Osteocyte (in vitro differentiated cells): ENCODE measurements at regions not wholly inside any gene's neighbourhood (a gene's known extent, or its start where the extent isn't known, plus 50 kb on each side); places are given as distances from the start of the nearest gene placed in this dataset.

Source experiments
- DNase-seq: peaks from one replicate; pipeline ENCODE4 v3.0.0; 2021; ENCODE audit warnings: mixed read lengths; ENCODE audit not compliant: unreplicated experiment; ENCODE audit errors: extremely low spot score
- H3K27ac Mint-ChIP-seq: one replicate; pipeline ENCODE4 v1.8.0; 2021; ENCODE audit warnings: mild to moderate bottlenecking, mixed read lengths; ENCODE audit not compliant: unreplicated experiment
- H3K27me3 Mint-ChIP-seq: one replicate; pipeline ENCODE4 v1.8.0; 2021; ENCODE audit warnings: mixed read lengths; ENCODE audit not compliant: unreplicated experiment
- H3K36me3 Mint-ChIP-seq: one replicate; pipeline ENCODE4 v1.8.0; 2021; ENCODE audit warnings: mixed read lengths; ENCODE audit not compliant: unreplicated experiment
- H3K4me1 Mint-ChIP-seq: one replicate; pipeline ENCODE4 v1.8.0; 2021; ENCODE audit warnings: mixed read lengths; ENCODE audit not compliant: unreplicated experiment
- H3K4me3 Mint-ChIP-seq: one replicate; pipeline ENCODE4 v1.8.0; 2021; ENCODE audit warnings: mild to moderate bottlenecking, moderate library complexity, mixed read lengths; ENCODE audit not compliant: unreplicated experiment
- H3K9me3 Mint-ChIP-seq: one replicate; pipeline ENCODE4 v1.8.0; 2021; ENCODE audit warnings: mixed read lengths; ENCODE audit not compliant: unreplicated experiment
- TF ChIP-seq, protein P1 (sequence below): fragments of 200-600 bp; sonication (generic); IDR thresholded peaks from 2 replicates; pipeline ENCODE4 v1.5.0; 2021; ENCODE audit warnings: antibody characterized with exemption, mild to moderate bottlenecking, moderate library complexity

DNA sequence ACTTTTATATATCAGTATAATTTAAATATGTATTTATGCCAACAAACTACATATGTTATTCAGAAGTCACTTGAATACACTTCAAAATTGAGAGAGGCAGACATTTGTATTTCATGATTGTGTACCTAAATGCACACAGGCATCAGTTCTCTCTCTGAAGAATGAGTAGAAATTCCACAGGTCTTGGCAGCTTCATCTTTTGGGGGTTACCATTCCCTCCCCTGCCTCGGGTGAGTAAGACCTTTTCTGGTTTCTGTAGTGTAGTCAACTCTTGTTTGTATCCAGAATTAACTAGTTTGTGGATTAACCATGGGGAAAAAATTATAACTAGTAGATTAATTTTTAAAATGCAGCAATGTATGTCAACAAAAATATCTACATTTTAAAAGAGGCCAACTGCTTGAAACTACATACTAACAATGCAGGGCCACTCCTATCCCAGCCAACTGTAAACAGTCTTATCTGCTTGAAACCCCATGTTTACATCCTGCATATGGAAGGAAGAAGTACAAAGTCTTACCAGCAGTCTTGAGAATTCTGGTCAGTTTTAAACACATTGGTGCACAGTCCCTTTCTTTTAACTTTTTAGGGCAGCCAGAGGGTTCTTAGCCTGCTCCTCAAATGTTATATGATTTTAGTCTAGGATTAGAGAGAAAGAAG is 339.6 kb upstream of the KIF2A start:
- Mint-ChIP-seq H3K9me3 (no peaks in the 10 kb centered on the region), H3K36me3 (no peaks in the 10 kb centered on the region), H3K4me1 (no peaks in the 10 kb centered on the region), H3K27ac (no peak overlapping the region), H3K27me3 (no peaks in the 10 kb centered on the region), H3K4me3 (no peak overlapping the region)
- TF ChIP-seq, protein P1, sequence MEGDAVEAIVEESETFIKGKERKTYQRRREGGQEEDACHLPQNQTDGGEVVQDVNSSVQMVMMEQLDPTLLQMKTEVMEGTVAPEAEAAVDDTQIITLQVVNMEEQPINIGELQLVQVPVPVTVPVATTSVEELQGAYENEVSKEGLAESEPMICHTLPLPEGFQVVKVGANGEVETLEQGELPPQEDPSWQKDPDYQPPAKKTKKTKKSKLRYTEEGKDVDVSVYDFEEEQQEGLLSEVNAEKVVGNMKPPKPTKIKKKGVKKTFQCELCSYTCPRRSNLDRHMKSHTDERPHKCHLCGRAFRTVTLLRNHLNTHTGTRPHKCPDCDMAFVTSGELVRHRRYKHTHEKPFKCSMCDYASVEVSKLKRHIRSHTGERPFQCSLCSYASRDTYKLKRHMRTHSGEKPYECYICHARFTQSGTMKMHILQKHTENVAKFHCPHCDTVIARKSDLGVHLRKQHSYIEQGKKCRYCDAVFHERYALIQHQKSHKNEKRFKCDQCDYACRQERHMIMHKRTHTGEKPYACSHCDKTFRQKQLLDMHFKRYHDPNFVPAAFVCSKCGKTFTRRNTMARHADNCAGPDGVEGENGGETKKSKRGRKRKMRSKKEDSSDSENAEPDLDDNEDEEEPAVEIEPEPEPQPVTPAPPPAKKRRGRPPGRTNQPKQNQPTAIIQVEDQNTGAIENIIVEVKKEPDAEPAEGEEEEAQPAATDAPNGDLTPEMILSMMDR = no peak
- DNase-seq = no peak

DNA sequence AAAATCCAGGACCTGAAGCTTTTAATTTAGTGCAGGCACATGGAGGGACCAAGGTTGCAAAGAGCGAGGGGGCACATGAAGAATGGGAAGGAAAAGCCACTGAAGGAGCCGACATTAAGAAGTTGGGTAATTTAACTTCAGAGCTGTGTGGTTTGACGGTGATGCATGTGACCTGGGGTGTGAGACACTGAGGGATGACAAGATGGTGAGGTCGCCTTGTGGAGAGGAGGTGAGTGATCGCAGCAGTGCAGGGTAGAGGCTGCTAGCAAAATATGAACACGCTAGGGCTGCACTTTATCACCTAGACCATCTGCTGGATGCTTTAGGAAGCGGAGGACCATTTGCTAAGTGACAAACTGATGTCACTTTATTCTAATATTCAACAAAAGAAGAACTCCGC is 339.0 kb upstream of the KIF2A start:
- Mint-ChIP-seq H3K27me3 (no peaks in the 10 kb centered on the region), H3K9me3 (no peaks in the 10 kb centered on the region), H3K4me3 (no peak overlapping the region), H3K4me1 (no peaks in the 10 kb centered on the region), H3K36me3 (no peaks in the 10 kb centered on the region), H3K27ac (no peak overlapping the region)
- TF ChIP-seq, protein P1 = no peak
- DNase-seq = no peak

DNA sequence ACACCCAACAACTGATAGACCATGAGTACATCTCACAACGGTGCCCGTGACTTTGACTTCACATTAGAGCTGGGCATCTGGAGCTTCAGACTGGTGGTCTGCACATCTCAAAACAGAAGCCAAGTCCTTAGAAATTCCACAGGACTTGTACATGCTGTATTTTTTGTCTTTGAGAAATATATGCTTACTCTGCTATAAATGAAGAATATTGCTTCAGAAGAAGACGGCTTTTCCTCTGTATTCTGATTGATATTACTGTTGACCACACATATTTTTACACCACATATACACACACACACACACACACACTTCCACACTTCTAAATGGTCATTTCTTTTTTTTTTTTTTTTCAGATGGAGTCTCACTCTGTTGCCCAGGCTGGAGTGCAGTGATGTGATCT is 338.3 kb upstream of the KIF2A start:
- Mint-ChIP-seq H3K36me3 (no peaks in the 10 kb centered on the region), H3K9me3 (no peaks in the 10 kb centered on the region), H3K4me1 (no peaks in the 10 kb centered on the region), H3K27ac (no peak overlapping the region), H3K27me3 (no peaks in the 10 kb centered on the region), H3K4me3 (no peak overlapping the region)
- DNase-seq = no peak
- TF ChIP-seq, protein P1 = no peak

DNA sequence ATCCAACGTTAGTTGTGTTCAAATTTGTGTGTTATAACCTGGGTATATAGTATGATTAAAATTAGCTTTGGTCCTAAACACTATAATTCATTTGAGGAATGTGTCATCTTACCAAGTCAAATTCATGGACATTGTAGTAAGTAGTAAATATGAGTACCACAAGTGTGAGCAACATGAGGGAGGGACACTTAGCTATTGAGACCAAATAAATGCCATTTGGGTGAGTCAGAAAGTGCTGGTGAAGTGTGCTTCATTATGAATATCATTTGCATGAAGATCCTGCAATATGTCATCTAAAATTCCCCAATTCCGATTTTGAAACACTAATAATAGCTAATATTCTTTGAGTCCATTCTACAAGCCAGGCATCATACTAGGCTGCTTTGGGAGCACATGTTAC is 336.7 kb upstream of the KIF2A start:
- TF ChIP-seq, protein P1 = no peak
- H3K4me1 Mint-ChIP-seq = no peaks in the 10 kb centered on the region
- H3K27ac Mint-ChIP-seq = no peak overlapping the region
- H3K27me3 Mint-ChIP-seq = no peaks in the 10 kb centered on the region
- no peak overlapping the region for H3K4me3 Mint-ChIP-seq
- no peak for DNase-seq
- H3K9me3 Mint-ChIP-seq = no peaks in the 10 kb centered on the region
- no peaks in the 10 kb centered on the region for H3K36me3 Mint-ChIP-seq

DNA sequence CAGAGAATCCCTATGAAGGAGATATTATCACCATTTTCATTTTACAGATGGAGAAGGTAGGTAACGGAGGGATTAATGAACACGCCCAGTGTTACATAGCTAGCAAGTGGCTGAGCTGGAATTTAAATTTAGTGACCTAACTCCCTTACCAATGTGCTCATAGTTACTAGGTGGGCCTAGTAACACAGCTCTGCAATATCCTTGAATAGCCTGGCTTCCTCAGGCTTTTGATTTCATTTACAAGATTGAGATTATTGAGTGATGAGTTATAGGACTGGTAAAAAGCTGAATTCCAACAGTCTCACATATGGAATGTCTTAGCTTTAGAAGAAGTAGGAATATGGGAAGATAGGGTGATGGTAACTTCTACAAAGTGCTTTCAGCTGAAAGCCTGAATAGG is 336.3 kb upstream of the KIF2A start:
- no peak for DNase-seq
- Mint-ChIP-seq H3K36me3 (no peaks in the 10 kb centered on the region), H3K27me3 (no peaks in the 10 kb centered on the region), H3K4me1 (no peaks in the 10 kb centered on the region), H3K9me3 (no peaks in the 10 kb centered on the region), H3K27ac (no peak overlapping the region), H3K4me3 (no peak overlapping the region)
- TF ChIP-seq, protein P1 = no peak
